Endothelial cell (in vitro differentiated cells): ENCODE measurements at regions not wholly inside any gene's neighbourhood (a gene's known extent, or its start where the extent isn't known, plus 50 kb on each side); places are given as distances from the start of the nearest gene placed in this dataset.

ENCODE experiments used
- DNase-seq: peaks from one replicate; pipeline ENCODE4 v3.0.0; 2021; ENCODE audit warnings: low spot score
- H3K27ac Mint-ChIP-seq: one replicate; pipeline ENCODE4 v1.8.0; 2021; ENCODE audit warnings: mixed read lengths, inconsistent platforms; ENCODE audit not compliant: unreplicated experiment
- H3K27me3 Mint-ChIP-seq: one replicate; pipeline ENCODE4 v1.8.0; 2021; ENCODE audit warnings: mild to moderate bottlenecking, moderate library complexity, mixed read lengths, inconsistent platforms; ENCODE audit not compliant: unreplicated experiment
- H3K36me3 Mint-ChIP-seq: one replicate; pipeline ENCODE4 v1.8.0; 2021; ENCODE audit warnings: mild to moderate bottlenecking, low read depth, mixed read lengths, inconsistent platforms; ENCODE audit not compliant: unreplicated experiment
- H3K4me1 Mint-ChIP-seq: one replicate; pipeline ENCODE4 v1.8.0; 2021; ENCODE audit warnings: mild to moderate bottlenecking, mixed read lengths, inconsistent platforms; ENCODE audit not compliant: unreplicated experiment
- H3K4me3 Mint-ChIP-seq: one replicate; pipeline ENCODE4 v1.8.0; 2021; ENCODE audit warnings: mild to moderate bottlenecking, mixed read lengths, inconsistent platforms; ENCODE audit not compliant: unreplicated experiment
- H3K9me3 Mint-ChIP-seq: one replicate; pipeline ENCODE4 v1.8.0; 2021; ENCODE audit warnings: mixed read lengths, inconsistent platforms; ENCODE audit not compliant: unreplicated experiment
- CTCF ChIP-seq: fragments of 200-600 bp; sonication (generic); IDR thresholded peaks from one replicate; pipeline ENCODE4 v1.5.0; 2021; ENCODE audit warnings: antibody characterized with exemption; ENCODE audit not compliant: unreplicated experiment

- Mint-ChIP-seq H3K4me3 (no peak overlapping the region), H3K27ac (no peak overlapping the region), H3K9me3 (no peaks in the 10 kb centered on the region), H3K36me3 (no peaks in the 10 kb centered on the region), H3K27me3 (no peaks in the 10 kb centered on the region), H3K4me1 (no peaks in the 10 kb centered on the region)
- no peak for DNase-seq
- TF ChIP-seq CTCF, result no peak
Measured at GRCh38 chr4:149952716-149953115, 125.5 kb upstream of the DCLK2 start.

- H3K9me3 Mint-ChIP-seq, result no peaks in the 10 kb centered on the region
- H3K27ac Mint-ChIP-seq, result no peak overlapping the region
- no peak for DNase-seq
- H3K4me3 Mint-ChIP-seq, result no peak overlapping the region
- no peaks in the 10 kb centered on the region for H3K4me1 Mint-ChIP-seq
- no peak for TF ChIP-seq CTCF
- H3K27me3 Mint-ChIP-seq, result peaks cover 1% of the 10 kb centered on the region
- H3K36me3 Mint-ChIP-seq, result no peaks in the 10 kb centered on the region
Measured at GRCh38 chr4:149955780-149956390, 122.4 kb upstream of the DCLK2 start.

- H3K36me3 Mint-ChIP-seq, result no peaks in the 10 kb centered on the region
- no peak overlapping the region for H3K4me3 Mint-ChIP-seq
- DNase-seq, result no peak
- H3K9me3 Mint-ChIP-seq, result no peaks in the 10 kb centered on the region
- no peaks in the 10 kb centered on the region for H3K4me1 Mint-ChIP-seq
- TF ChIP-seq CTCF, result no peak
- no peak overlapping the region for H3K27ac Mint-ChIP-seq
- peaks cover 1% of the 10 kb centered on the region for H3K27me3 Mint-ChIP-seq
Measured at GRCh38 chr4:149956678-149957077, 121.6 kb upstream of the DCLK2 start.

- H3K9me3 Mint-ChIP-seq, result no peaks in the 10 kb centered on the region
- no peak overlapping the region for H3K27ac Mint-ChIP-seq
- no peak for TF ChIP-seq CTCF
- no peaks in the 10 kb centered on the region for H3K36me3 Mint-ChIP-seq
- no peak for DNase-seq
- no peaks in the 10 kb centered on the region for H3K4me1 Mint-ChIP-seq
- H3K27me3 Mint-ChIP-seq, result peaks cover 1% of the 10 kb centered on the region
- H3K4me3 Mint-ChIP-seq, result no peak overlapping the region
Measured at GRCh38 chr4:149961876-149962597, 116.2 kb upstream of the DCLK2 start.

- no peak overlapping the region for H3K4me3 Mint-ChIP-seq
- no peak for TF ChIP-seq CTCF
- no peaks in the 10 kb centered on the region for H3K9me3 Mint-ChIP-seq
- no peaks in the 10 kb centered on the region for H3K4me1 Mint-ChIP-seq
- no peaks in the 10 kb centered on the region for H3K27me3 Mint-ChIP-seq
- no peak overlapping the region for H3K27ac Mint-ChIP-seq
- no peaks in the 10 kb centered on the region for H3K36me3 Mint-ChIP-seq
- DNase-seq, result no peak
Measured at GRCh38 chr4:149964001-149964796, 114.0 kb upstream of the DCLK2 start.
